Natural killer cell treated with Interleukin-12 subunit alpha and Interleukin-12 subunit beta and Interleukin-15 and Interleukin-18, amount 100 ng/mL, for 72 hours (primary cell): ENCODE measurements at regions not wholly inside any gene's neighbourhood (a gene's known extent, or its start where the extent isn't known, plus 50 kb on each side); places are given as distances from the start of the nearest gene placed in this dataset.
A peak's percentile ranks its signal among the peaks of the same experiment; 100 is the strongest.

Source experiments
- ATAC-seq, 2 donors: fragments of 150-1000 bp; cut with Tn5 transposase in 1 of 2; sonication (Bioruptor Pico), chemical (Tn5 transposase) in 1 of 2; 2 replicates each; pipeline ENCODE4 v1.10.0; 2021
- DNase-seq: peaks from one replicate; pipeline ENCODE4 v3.0.0; 2022; ENCODE audit warnings: low spot score
- H3K27ac Mint-ChIP-seq, 2 donors: 1 replicate in 1 of 2; 2 replicates in 1 of 2; pipeline ENCODE4 v1.8.0; 2022; ENCODE audit warnings: mixed read lengths in 2 of 2, mild to moderate bottlenecking in 1 of 2, moderate library complexity in 1 of 2
- H3K27me3 Mint-ChIP-seq, 2 donors: 1 replicate in 1 of 2; 2 replicates in 1 of 2; pipeline ENCODE4 v1.8.0; 2022; ENCODE audit warnings: mixed read lengths in 2 of 2
- H3K36me3 Mint-ChIP-seq: one replicate; pipeline ENCODE4 v1.8.0; 2022; ENCODE audit warnings: mixed read lengths
- H3K4me1 Mint-ChIP-seq, 2 donors: 1 replicate in 1 of 2; 2 replicates in 1 of 2; pipeline ENCODE4 v1.8.0; 2022; ENCODE audit warnings: low read depth in 2 of 2, mixed read lengths in 2 of 2, mild to moderate bottlenecking in 1 of 2
- H3K4me3 Mint-ChIP-seq: one replicate; pipeline ENCODE4 v1.8.0; 2022; ENCODE audit warnings: mixed read lengths
- H3K9me3 Mint-ChIP-seq: 2 replicates; pipeline ENCODE4 v1.8.0; 2022; ENCODE audit warnings: mixed read lengths

- Mint-ChIP-seq H3K36me3 (no peaks in the 10 kb centered on the region), H3K4me3 (no peak overlapping the region), H3K9me3 (no peaks in the 10 kb centered on the region), H3K27ac (no peak overlapping the region), H3K27me3 (peaks cover 31 to 35% of the 10 kb centered on the region in 2 donors), H3K4me1 (peaks cover 18 to 24% of the 10 kb centered on the region in 2 donors)
- ATAC-seq (no peak), DNase-seq (no peak)
Observed at GRCh38 chr3:14300721-14301399, 101.5 kb upstream of the SLC6A6 start.

DNA sequence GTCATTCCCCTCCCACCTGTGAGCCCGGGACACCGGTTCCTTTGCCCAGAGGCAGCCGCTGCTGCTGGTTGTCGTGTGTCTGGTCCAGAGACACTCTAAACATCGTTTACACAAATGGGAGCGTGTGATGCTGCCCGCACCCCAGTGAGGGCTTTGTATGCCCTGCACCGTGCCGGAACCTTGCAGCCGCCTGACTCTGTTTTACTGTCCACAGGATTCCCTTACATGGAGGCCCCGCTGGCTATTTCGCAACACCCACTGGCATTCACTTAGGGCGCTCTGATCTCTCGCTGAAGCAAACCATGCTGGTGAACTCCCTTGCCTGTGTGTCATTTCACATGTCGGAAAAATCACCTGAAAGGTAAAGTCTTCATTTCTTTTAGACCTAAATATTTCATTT, 100.8 kb upstream of the SLC6A6 start:
- Mint-ChIP-seq H3K27ac (no peak overlapping the region), H3K9me3 (no peaks in the 10 kb centered on the region), H3K36me3 (no peaks in the 10 kb centered on the region), H3K4me3 (no peak overlapping the region), H3K4me1 (peaks cover 18 to 24% of the 10 kb centered on the region in 2 donors), H3K27me3 (peaks cover 32% of the 10 kb centered on the region in 2 donors)
- DNase-seq (no peak), ATAC-seq (no peak)

DNA sequence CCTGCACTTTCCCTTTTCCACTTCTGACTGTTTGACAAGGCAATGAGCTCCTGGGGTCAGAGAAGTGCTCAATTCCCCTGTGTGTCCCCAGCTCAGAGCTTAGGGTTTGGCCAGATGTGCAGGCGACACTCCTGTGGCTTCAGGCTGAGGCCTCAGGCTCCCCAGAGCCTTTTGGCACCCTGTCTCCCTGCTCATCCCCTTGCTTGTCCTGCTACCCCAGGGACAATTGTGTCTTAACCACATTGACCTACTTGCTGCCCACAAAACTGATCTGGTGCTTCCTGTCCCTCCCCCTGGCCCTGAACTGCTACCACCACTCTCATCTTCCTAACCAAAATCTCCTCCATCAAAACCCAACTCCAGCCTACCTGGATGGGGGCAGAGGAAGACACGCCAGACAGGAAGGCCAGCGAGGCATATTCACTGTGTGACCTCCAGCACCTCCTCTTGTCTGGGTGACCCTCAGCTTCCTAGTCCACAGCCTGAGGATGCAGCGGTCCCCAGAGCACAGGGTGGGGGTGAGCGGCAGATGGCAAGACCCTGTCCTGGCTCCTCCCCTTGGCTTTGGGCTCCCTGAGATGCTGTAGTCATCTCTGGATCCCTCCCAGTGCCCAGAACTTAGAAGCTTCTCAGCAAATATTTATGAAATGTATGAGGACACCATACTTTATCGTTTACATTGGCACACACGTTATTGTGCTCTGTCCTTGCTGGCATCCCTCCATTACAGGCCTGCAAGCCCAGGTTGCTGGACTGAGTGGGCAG, 98.9 kb upstream of the SLC6A6 start:
- peaks cover 35 to 37% of the 10 kb centered on the region in 2 donors for H3K27me3 Mint-ChIP-seq
- peak overlapping the region; percentile 5 to 15 for H3K27ac Mint-ChIP-seq
- H3K36me3 Mint-ChIP-seq = no peaks in the 10 kb centered on the region
- DNase-seq (no peak), ATAC-seq (peak; percentile 43 to 64)
- H3K4me1 Mint-ChIP-seq = peaks cover 18 to 22% of the 10 kb centered on the region in 2 donors
- H3K9me3 Mint-ChIP-seq = no peaks in the 10 kb centered on the region
- peak overlapping the region; percentile 14 for H3K4me3 Mint-ChIP-seq

DNA sequence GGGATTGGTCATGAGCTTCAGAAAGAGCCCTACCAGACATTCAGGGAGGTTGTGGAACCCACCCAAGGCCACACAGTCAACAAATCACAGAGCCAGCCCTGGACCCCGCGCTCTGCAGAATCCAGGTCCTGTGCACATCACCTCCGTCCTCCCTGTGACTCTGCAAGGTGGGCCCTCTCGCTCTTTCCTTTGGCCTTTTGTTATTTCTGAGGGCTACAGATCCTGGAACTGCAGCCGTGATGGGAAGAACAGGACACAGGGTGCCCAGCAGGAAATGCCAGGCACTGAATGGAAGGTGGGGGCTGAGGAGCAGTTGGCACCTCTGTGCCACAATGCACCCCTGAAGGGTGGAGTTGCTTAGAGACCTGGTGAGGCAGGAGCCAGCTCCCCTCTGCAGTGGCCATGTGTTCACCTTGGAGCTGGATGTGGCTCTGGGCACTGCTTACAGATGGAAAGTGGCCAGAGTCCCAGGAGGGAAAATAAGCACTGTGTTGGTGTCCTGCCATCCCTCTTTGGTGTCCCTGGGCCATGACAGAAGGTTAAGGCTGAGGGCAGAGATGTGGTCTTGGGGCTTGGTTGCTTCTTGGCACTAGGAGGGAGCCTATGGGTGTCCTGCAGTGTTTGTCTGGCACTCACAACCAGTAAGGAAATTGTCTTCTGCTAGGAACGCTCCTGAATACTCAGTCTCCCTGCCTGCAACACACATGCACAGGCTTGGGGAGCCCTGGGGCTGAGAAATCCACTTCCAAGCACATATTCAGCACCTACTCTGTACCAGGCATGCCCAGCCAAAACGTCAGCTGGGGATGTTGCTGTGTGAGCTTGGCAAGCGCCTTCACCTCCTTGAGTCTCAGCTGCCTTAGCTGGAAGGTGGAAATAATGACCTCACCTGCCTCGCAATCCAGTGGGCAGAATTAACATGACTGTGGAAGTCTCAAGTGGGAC, 98.0 kb upstream of the SLC6A6 start:
- peak in 1 of 2 donors; percentile 29 for ATAC-seq
- Mint-ChIP-seq H3K36me3 (no peaks in the 10 kb centered on the region), H3K27ac (no peak overlapping the region), H3K27me3 (peaks cover 39 to 44% of the 10 kb centered on the region in 2 donors), H3K4me3 (no peak overlapping the region), H3K9me3 (no peaks in the 10 kb centered on the region), H3K4me1 (peaks cover 18 to 21% of the 10 kb centered on the region in 2 donors)
- DNase-seq = no peak

DNA sequence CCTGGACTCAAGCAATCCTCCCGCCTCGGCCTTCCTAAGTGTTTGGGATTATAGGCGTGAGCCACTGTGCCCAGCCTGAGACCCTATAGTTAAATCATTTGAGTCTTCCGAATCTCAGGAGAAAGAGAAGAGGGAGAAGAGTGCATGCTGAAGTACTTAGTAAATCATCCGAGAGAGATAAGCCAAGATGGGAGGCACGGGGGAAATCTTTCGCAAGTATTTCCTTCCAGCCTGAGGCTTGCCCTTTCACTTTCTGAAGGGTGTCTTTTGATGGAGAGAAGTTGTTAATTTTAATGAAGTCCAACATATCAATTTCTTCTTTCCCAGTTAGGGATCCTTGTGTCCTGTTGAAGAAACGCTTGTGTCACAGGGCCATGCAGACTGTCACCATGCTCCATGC, 97.1 kb upstream of the SLC6A6 start:
- ATAC-seq (no peak), DNase-seq (no peak)
- no peak overlapping the region for H3K27ac Mint-ChIP-seq
- H3K4me3 Mint-ChIP-seq = no peak overlapping the region
- H3K9me3 Mint-ChIP-seq = no peaks in the 10 kb centered on the region
- peaks cover 43 to 53% of the 10 kb centered on the region in 2 donors for H3K27me3 Mint-ChIP-seq
- H3K36me3 Mint-ChIP-seq = no peaks in the 10 kb centered on the region
- peaks cover 17 to 18% of the 10 kb centered on the region in 2 donors for H3K4me1 Mint-ChIP-seq

DNA sequence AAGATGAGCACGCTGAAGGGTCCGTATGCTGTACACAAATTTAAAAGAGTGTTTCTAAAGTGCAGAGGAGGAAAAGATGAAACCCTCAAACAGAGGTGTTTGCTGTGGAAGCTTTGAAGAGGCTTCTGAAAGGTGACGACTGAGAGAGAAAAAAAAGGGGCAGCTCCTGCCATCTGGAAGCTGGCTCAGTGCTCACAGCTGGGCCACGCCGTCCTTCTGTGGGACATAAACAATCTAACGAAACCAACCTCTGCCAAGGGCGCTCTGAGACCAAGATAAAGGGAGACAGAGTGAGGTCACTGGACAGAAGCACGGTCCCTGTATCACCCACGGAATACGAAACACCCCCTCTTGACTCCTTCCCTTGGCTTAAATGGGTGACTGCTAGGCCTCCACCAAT, 96.3 kb upstream of the SLC6A6 start:
- Mint-ChIP-seq H3K4me1 (peaks cover 17 to 18% of the 10 kb centered on the region in 2 donors), H3K36me3 (no peaks in the 10 kb centered on the region), H3K9me3 (no peaks in the 10 kb centered on the region), H3K27ac (no peak overlapping the region), H3K27me3 (peaks cover 42 to 50% of the 10 kb centered on the region in 2 donors), H3K4me3 (no peak overlapping the region)
- no peak for DNase-seq
- no peak for ATAC-seq

GRCh38 chr3:14307656-14308302, 94.6 kb upstream of the SLC6A6 start:
- Mint-ChIP-seq H3K27ac (no peak overlapping the region), H3K36me3 (no peaks in the 10 kb centered on the region), H3K27me3 (peaks cover 45 to 52% of the 10 kb centered on the region in 2 donors), H3K4me3 (no peak overlapping the region), H3K4me1 (peaks cover 12 to 16% of the 10 kb centered on the region in 2 donors), H3K9me3 (no peaks in the 10 kb centered on the region)
- ATAC-seq (no peak), DNase-seq (no peak)

DNA sequence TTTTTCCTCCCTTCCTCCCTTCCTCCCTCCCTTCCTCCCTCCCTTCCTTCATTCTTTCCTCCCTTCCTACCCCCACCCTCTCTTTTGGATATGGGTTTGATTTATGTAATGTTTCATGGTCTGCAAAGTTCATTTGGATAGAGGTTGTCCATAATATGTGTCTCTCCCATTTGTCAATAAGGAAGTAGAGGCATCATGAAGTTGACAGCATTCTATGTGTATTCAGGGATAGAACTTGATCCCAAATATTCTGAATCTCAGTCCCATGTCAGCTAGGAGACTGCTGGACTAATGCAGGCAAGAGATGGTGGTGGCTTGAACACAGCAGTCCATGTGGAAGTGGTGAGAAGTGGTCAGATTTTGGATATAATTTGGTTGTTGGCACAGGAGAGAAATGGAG, 90.7 kb upstream of the SLC6A6 start:
- ATAC-seq (no peak), DNase-seq (no peak)
- Mint-ChIP-seq H3K4me1 (peaks cover 0 to 3% of the 10 kb centered on the region in 2 donors), H3K9me3 (no peaks in the 10 kb centered on the region), H3K4me3 (no peak overlapping the region), H3K27ac (no peak overlapping the region), H3K36me3 (no peaks in the 10 kb centered on the region), H3K27me3 (peaks cover 34 to 53% of the 10 kb centered on the region in 2 donors)

DNA sequence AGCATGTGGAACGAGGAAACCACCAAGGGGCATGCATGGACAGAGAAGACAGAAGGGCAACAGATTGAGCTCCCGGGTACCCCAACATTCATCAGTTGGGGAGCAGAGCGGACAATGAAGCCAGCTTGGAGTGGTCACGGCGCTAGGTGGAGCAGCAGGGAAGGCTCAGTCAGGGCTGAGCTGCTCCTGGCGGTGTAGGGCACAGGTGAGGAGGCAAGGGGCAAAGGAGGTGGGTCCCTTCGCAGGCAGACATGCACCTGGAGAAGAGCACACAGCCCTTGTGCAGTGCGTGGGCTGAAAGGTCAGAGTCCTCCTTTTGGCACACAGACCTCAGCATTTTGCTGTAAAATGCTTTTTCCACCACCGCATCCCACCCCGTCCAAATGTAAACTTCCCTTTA, 90.0 kb upstream of the SLC6A6 start:
- Mint-ChIP-seq H3K36me3 (no peaks in the 10 kb centered on the region), H3K4me3 (no peak overlapping the region), H3K27ac (no peak overlapping the region), H3K27me3 (peaks cover 31 to 51% of the 10 kb centered on the region in 2 donors), H3K4me1 (peaks cover 0 to 3% of the 10 kb centered on the region in 2 donors), H3K9me3 (no peaks in the 10 kb centered on the region)
- ATAC-seq (no peak), DNase-seq (no peak)

DNA sequence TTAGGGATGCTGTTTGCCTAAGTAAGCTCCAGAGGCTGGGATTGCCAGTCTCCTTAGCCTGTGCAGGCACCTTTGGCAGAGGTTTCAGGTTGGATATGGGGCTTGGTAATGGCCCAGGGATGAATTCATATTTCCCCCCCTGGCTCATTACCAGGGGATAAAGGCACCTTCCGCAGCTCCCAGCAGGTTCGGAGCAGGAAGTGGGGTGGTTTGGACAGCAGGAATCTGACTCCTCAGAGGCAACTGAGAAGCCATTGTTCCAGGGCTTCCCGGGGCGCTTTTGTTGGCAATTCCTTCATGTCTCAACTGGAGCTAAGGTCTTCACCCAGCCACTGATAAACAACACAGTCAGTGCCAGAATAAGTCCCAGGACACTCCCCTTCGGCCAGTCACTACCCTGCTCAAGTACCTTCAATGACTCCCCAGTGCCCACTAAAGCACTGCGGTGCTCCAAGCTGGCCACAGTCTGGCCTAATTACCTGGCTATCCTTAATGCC, 85.3 kb upstream of the SLC6A6 start:
- Mint-ChIP-seq H3K27ac (no peak overlapping the region), H3K27me3 (peaks cover 9 to 18% of the 10 kb centered on the region in 2 donors), H3K4me1 (peaks cover 0 to 3% of the 10 kb centered on the region in 2 donors), H3K4me3 (no peak overlapping the region), H3K9me3 (no peaks in the 10 kb centered on the region), H3K36me3 (no peaks in the 10 kb centered on the region)
- DNase-seq (no peak), ATAC-seq (no peak)

DNA sequence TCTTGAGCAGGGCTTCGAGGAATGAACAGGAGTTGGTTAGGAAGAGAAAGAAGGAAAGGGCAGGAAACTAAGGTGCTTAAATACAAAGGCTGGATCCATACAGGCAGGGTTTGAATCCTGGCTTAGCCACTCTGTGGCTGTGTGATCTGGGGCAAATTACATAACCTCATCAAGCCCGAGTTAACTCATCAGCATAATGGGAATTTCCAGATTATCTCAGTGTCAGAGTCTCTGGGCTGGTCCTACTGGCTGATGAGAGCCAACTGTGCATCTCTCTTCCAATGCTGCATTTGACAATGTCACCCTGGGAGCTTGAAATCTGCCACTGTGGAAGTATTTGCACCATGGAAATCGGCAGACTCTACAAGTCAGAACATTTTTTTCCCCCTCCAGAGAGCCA, 83.8 kb upstream of the SLC6A6 start:
- no peak overlapping the region for H3K27ac Mint-ChIP-seq
- no peaks in the 10 kb centered on the region for H3K36me3 Mint-ChIP-seq
- DNase-seq (no peak), ATAC-seq (peak in 1 of 2 donors; percentile 54)
- H3K27me3 Mint-ChIP-seq = peaks cover 3 to 11% of the 10 kb centered on the region in 2 donors
- peaks cover 0 to 3% of the 10 kb centered on the region in 2 donors for H3K4me1 Mint-ChIP-seq
- no peaks in the 10 kb centered on the region for H3K9me3 Mint-ChIP-seq
- no peak overlapping the region for H3K4me3 Mint-ChIP-seq

DNA sequence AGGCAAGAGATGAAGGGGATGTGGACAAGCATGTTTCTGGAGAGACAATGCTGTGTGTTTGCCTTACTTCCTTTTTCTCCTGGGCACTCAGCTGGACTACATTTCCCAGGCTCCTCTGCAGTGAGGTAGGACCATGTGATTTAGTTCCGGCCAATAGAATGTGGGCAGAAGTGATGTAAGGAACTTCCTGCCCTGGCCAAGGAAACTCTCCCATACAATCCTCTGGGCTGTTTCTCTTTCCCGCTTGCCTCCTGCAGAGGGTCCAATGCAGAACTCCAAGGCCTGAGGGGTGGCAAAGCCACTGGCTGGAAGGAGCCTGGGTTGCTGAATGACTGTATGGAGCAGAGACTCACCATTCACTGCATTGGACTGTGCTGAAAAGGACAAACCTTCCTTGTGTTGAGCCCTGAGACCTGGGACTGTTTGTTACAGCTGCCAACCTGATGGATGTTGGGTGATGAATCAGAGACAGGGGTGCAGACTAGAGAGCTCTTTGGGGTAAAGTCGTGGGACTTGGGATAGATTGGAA, 82.7 kb upstream of the SLC6A6 start:
- Mint-ChIP-seq H3K27me3 (peaks cover 0 to 5% of the 10 kb centered on the region in 2 donors), H3K27ac (no peak overlapping the region), H3K4me3 (no peak overlapping the region), H3K9me3 (no peaks in the 10 kb centered on the region), H3K4me1 (peaks cover 0 to 3% of the 10 kb centered on the region in 2 donors), H3K36me3 (no peaks in the 10 kb centered on the region)
- no peak for DNase-seq
- ATAC-seq = peak; percentile 75 to 87

DNA sequence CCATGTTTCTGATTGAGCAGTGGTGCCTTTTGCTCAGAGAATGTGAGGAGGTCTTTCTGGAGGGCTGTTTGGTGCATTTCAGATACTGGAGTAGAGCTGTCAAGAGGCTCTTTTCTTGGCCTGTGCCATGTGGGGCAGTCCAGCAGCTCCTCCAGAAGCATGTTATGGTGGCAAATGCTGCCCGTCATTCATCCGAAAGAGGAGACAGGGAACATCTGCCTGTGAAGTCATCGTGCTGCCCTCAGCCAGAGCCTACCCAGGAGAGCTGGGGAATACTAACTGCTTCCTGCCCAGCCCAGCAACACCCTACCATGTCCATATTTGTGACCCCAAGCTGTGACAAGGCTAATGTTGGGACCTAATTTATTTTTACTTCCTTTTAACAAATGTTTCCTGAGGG, 82.2 kb upstream of the SLC6A6 start:
- Mint-ChIP-seq H3K4me3 (no peak overlapping the region), H3K27me3 (no peaks in the 10 kb centered on the region), H3K36me3 (no peaks in the 10 kb centered on the region), H3K9me3 (no peaks in the 10 kb centered on the region), H3K27ac (no peak overlapping the region), H3K4me1 (peaks cover 0 to 3% of the 10 kb centered on the region in 2 donors)
- no peak for DNase-seq
- no peak for ATAC-seq
